Fibroblast of lung (primary cell): ENCODE measurements at regions not wholly inside any gene's neighbourhood (a gene's known extent, or its start where the extent isn't known, plus 50 kb on each side); places are given as distances from the start of the nearest gene placed in this dataset.

Experiments
- DNase-seq, 2 donors: peaks; one replicate each; pipeline versions ENCODE4 v3.0.0 to v3.0.0-alpha.2; 2010; ENCODE audit warnings: low read depth in 2 of 2
- H2AFZ ChIP-seq: 2 replicates; pipeline ENCODE4 v1.5.1; 2012; ENCODE audit warnings: low read length, control low read depth, inconsistent platforms
- H3K27ac ChIP-seq: 2 replicates; pipeline ENCODE4 v1.5.1; 2011; ENCODE audit warnings: low read length, control low read depth; ENCODE audit not compliant: insufficient read depth
- H3K27me3 ChIP-seq: 2 replicates; pipeline ENCODE4 v1.5.1; 2011; ENCODE audit warnings: mild to moderate bottlenecking, low read length; ENCODE audit not compliant: control insufficient read depth, insufficient read depth
- H3K36me3 ChIP-seq: 2 replicates; pipeline ENCODE4 v1.5.1; 2011; ENCODE audit warnings: low read length; ENCODE audit not compliant: control insufficient read depth, insufficient read depth
- H3K4me1 ChIP-seq: 2 replicates; pipeline ENCODE4 v1.5.1; 2011; ENCODE audit warnings: low read length; ENCODE audit not compliant: control insufficient read depth, insufficient read depth; ENCODE audit errors: extremely low read depth
- H3K4me2 ChIP-seq: 2 replicates; pipeline ENCODE4 v1.5.1; 2011; ENCODE audit warnings: low read length, control low read depth; ENCODE audit not compliant: insufficient read depth; ENCODE audit errors: extremely low read depth
- H3K4me3 ChIP-seq, 4 experiments: fragments of 200-600 bp in 1 of 4; sonication (generic) in 1 of 4; replicated peaks in 1 of 4; 2 replicates each; pipeline ENCODE4 v1.5.1; 2011 to 2016; ENCODE audit warnings: low read length in 4 of 4, low read depth in 3 of 4, mild to moderate bottlenecking in 3 of 4, control low read depth in 2 of 4, inconsistent platforms in 1 of 4, mixed read lengths in 1 of 4; ENCODE audit not compliant: insufficient read depth in 1 of 4; ENCODE audit errors: control extremely low read depth in 1 of 4
- H3K79me2 ChIP-seq: 2 replicates; pipeline ENCODE4 v1.5.1; 2012; ENCODE audit warnings: mild to moderate bottlenecking, low read length, inconsistent platforms; ENCODE audit not compliant: control insufficient read depth, insufficient read depth
- H3K9ac ChIP-seq: 2 replicates; pipeline ENCODE4 v1.5.1; 2011; ENCODE audit warnings: mild to moderate bottlenecking, low read length, control low read depth; ENCODE audit not compliant: insufficient read depth
- H3K9me3 ChIP-seq: 2 replicates; pipeline ENCODE4 v1.5.1; 2012; ENCODE audit warnings: low read depth, low read length; ENCODE audit not compliant: control insufficient read depth, insufficient read depth
- H4K20me1 ChIP-seq: 2 replicates; pipeline ENCODE4 v1.5.1; 2011; ENCODE audit warnings: low read length; ENCODE audit not compliant: control insufficient read depth, insufficient read depth; ENCODE audit errors: extremely low read depth
- EZH2 ChIP-seq: IDR thresholded peaks from 2 replicates; pipeline ENCODE4 v1.5.1; 2012; ENCODE audit warnings: low read length, control low read depth, mild to moderate bottlenecking; ENCODE audit errors: missing control alignments
- TF ChIP-seq, protein P1 (sequence below), 2 donors: IDR thresholded peaks in 1 of 2; conservative IDR thresholded peaks in 1 of 2; 1 replicate in 1 of 2; 2 replicates in 1 of 2; pipeline ENCODE4 v1.5.1; 2011 to 2012; ENCODE audit warnings: low read length in 2 of 2, control low read depth in 1 of 2, inconsistent platforms in 1 of 2, low read depth in 1 of 2, mild to moderate bottlenecking in 1 of 2

DNA sequence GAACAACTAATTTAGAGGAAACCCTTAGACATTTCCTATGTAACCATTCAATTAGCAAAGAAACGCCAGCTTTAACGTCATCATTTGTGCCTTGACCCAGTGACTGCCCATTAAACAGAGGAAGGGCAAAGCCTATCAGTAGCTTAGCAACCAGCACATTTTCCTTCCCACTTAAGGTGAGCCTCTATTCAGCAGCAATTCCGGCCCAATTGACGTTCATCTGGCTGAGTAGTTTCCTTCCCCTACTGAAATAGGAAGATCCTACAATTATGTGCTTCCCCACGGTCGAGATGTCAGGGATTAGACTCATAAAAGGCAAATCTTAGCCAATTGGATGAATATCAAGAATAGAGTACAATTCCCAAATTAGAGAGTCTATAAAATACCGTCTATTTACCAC is 482.1 kb upstream of the ADAMTS5 start:
- no peak overlapping the region for H3K9ac ChIP-seq
- H3K79me2 ChIP-seq, result no peaks in the 10 kb centered on the region
- no peak overlapping the region for H3K4me3 ChIP-seq
- DNase-seq, result no peak
- no peaks in the 10 kb centered on the region for H4K20me1 ChIP-seq
- H3K4me1 ChIP-seq, result no peaks in the 10 kb centered on the region
- no peak overlapping the region for H2AFZ ChIP-seq
- TF ChIP-seq EZH2, result no peak
- TF ChIP-seq, protein P1, sequence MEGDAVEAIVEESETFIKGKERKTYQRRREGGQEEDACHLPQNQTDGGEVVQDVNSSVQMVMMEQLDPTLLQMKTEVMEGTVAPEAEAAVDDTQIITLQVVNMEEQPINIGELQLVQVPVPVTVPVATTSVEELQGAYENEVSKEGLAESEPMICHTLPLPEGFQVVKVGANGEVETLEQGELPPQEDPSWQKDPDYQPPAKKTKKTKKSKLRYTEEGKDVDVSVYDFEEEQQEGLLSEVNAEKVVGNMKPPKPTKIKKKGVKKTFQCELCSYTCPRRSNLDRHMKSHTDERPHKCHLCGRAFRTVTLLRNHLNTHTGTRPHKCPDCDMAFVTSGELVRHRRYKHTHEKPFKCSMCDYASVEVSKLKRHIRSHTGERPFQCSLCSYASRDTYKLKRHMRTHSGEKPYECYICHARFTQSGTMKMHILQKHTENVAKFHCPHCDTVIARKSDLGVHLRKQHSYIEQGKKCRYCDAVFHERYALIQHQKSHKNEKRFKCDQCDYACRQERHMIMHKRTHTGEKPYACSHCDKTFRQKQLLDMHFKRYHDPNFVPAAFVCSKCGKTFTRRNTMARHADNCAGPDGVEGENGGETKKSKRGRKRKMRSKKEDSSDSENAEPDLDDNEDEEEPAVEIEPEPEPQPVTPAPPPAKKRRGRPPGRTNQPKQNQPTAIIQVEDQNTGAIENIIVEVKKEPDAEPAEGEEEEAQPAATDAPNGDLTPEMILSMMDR (conservative IDR thresholded peaks at IDR 0.05 in 1 of 2, IDR thresholded peaks at IDR 0.05 in 1 of 2; ENCODE audit: low read depth in 1 of 2, low read length in 2 of 2), result no peak
- H3K27me3 ChIP-seq, result no peaks in the 10 kb centered on the region
- no peak overlapping the region for H3K27ac ChIP-seq
- no peaks in the 10 kb centered on the region for H3K36me3 ChIP-seq
- no peaks in the 10 kb centered on the region for H3K9me3 ChIP-seq
- no peak overlapping the region for H3K4me2 ChIP-seq

DNA sequence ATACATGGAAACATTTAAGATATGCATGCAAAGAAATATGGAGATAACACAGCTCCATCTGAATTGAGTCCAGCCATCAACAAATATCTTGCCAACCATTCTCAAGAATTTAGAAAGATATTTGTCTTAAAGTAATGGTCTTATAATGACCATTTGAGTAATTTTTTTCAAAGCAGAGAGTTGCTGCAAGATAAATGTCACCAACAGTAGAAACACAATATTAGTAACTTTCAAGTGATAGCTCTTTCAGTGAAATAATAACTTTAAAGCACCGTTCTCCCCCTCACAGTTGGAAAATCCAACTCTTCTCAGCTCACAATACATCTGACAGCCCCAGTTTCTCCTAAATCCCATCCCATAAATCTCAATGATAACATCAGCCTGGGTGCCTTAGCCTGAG is 481.0 kb upstream of the ADAMTS5 start:
- DNase-seq, result no peak
- Histone ChIP-seq H3K4me1 (no peaks in the 10 kb centered on the region), H2AFZ (no peak overlapping the region), H3K9ac (no peak overlapping the region), H4K20me1 (no peaks in the 10 kb centered on the region), H3K27me3 (no peaks in the 10 kb centered on the region), H3K9me3 (no peaks in the 10 kb centered on the region), H3K27ac (no peak overlapping the region), H3K4me3 (no peak overlapping the region), H3K4me2 (no peak overlapping the region), H3K36me3 (no peaks in the 10 kb centered on the region), H3K79me2 (no peaks in the 10 kb centered on the region)
- TF ChIP-seq, protein P1 (conservative IDR thresholded peaks at IDR 0.05 in 1 of 2, IDR thresholded peaks at IDR 0.05 in 1 of 2; ENCODE audit: low read depth in 1 of 2, low read length in 2 of 2), result no peak
- TF ChIP-seq EZH2, result no peak

DNA sequence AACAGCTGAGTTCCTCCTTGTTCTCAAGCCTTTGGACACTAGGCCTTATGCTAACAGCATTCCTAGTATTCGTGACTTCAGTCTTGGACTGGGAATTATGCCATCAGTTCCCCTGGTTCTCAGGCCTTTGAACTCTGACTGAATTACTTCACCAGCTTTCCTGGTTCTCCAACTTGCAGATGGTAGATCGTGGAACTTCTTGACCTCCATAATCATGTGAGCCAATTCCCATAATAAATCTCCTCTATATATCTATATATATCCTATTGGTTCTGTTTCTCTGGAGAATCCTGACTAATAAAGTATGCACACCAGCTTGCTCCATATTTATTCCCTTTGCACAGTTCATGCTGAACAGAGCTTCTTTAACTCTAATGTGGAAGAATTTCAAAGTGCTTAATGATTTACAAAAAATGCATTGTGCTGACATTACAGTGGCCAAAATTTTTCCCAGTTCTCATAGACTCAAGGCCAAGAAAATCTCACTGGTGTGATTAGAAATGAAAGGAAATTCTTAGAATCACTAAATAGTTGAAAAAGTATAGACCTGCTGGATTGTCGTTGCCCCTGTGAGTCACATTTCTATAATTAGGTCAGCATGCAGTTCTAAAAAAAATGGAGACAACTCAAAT is 462.9 kb upstream of the ADAMTS5 start:
- H3K9me3 ChIP-seq, result no peaks in the 10 kb centered on the region
- TF ChIP-seq EZH2, result no peak
- TF ChIP-seq, protein P1 (conservative IDR thresholded peaks at IDR 0.05 in 1 of 2, IDR thresholded peaks at IDR 0.05 in 1 of 2; ENCODE audit: low read depth in 1 of 2, low read length in 2 of 2), result no peak
- no peak overlapping the region for H2AFZ ChIP-seq
- peak overlapping the region; percentile 33 for H3K27ac ChIP-seq
- H3K27me3 ChIP-seq, result no peaks in the 10 kb centered on the region
- H4K20me1 ChIP-seq, result no peaks in the 10 kb centered on the region
- DNase-seq, result peak; percentile 59 to 96
- no peak overlapping the region for H3K4me3 ChIP-seq
- no peaks in the 10 kb centered on the region for H3K36me3 ChIP-seq
- no peaks in the 10 kb centered on the region for H3K79me2 ChIP-seq
- no peak overlapping the region for H3K9ac ChIP-seq
- H3K4me2 ChIP-seq, result no peak overlapping the region
- peaks cover 4% of the 10 kb centered on the region for H3K4me1 ChIP-seq
